Suppressor macrophage treated with lipopolysaccharide for 1 hour (primary cell): ENCODE measurements at regions not wholly inside any gene's neighbourhood (a gene's known extent, or its start where the extent isn't known, plus 50 kb on each side); places are given as distances from the start of the nearest gene placed in this dataset.
A peak's percentile ranks its signal among the peaks of the same experiment; 100 is the strongest.

ENCODE experiments used
- DNase-seq, 3 donors: peaks; one replicate each; pipeline ENCODE4 v3.0.0-alpha.2; 2020 to 2022

GRCh38 chr6:164133095-164133494 is 718.6 kb downstream of the QKI start:
- peak in 1 of 3 donors; percentile 2 for DNase-seq

- no peak for DNase-seq
Measured at GRCh38 chr6:164130585-164130984, 716.1 kb downstream of the QKI start.

DNA sequence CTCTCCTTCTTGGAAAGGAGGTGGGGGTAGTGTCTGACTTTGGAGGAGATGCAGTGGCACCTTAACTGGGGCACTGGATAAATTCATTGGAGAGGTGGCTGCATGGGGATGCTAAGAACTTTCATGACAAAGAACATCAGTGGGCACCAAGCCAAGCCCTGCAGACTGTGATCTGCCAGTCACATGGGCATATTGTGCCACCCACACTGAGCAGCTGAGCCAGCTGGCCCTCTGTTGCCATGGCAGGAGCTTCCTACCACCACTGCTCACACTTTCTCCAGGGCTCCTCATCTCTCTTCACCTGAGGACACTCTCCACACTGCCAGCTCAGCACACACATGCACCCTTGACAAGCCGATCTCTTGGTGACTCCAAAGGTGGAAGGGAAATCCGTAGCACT is 715.6 kb downstream of the QKI start:
- no peak for DNase-seq

- DNase-seq = no peak
Measured at GRCh38 chr6:164129218-164129617, 714.7 kb downstream of the QKI start.

DNA sequence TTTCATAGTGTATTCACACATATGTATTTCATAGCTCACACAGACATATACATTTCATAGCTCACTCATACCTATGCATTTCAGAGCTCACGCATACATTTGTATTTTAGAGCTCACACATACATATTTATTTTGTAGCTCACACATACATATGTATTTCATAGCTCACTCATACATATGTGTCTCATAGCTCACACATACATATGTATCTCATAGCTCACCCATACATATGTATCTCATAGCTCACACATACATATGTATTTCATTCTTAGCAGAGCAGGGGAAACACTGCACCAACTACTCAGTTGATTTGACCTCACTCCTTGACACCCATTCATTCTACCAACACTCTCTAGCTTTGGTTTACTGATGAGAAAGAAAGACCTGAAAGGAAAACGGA is 713.6 kb downstream of the QKI start:
- no peak for DNase-seq

- no peak for DNase-seq
Measured at GRCh38 chr6:164124986-164125385, 710.5 kb downstream of the QKI start.

- no peak for DNase-seq
Measured at GRCh38 chr6:164124473-164124872, 710.0 kb downstream of the QKI start.

- DNase-seq = no peak
Measured at GRCh38 chr6:164122109-164122508, 707.6 kb downstream of the QKI start.

- no peak for DNase-seq
Measured at GRCh38 chr6:164121527-164121926, 707.0 kb downstream of the QKI start.

DNA sequence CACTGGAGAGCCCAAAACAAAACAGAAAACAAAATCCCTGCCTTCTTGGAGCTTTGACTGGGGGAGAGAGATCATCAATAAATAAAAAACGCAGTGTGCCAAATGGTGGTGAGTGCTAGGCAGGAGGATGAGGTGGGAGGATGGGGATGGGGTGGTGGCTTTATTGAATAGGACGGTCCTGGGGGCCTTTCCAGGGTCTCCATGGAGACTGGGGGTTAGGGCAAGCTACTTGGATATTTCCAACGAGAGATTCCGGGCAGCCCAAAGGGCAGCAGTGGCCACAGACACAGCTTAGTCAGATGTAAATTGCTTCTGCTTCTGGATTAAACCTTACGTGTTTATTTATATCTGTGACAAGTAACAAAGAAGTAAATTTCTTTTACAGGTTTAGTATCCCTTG is 700.1 kb downstream of the QKI start:
- no peak for DNase-seq

DNA sequence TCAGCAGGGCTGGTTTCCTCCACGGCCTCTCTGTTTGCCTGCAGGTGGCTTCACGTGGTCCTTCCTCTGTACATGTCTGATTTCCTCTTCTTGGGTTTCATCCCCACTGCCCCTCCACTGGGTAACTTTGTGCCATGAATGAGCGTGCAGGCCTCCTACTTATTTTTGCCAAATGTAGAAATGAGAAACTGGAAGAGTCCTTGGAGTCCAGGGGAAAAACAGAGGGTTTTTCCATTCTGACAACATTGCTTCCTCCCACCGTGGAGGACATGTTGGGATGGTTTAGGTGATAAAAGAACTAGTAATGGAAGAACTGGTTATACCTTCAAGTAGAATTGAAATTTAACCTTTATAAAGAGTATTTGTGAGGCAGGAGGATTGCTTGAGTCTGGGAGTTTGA is 699.5 kb downstream of the QKI start:
- peak; percentile 39 to 57 (median 50) for DNase-seq

DNA sequence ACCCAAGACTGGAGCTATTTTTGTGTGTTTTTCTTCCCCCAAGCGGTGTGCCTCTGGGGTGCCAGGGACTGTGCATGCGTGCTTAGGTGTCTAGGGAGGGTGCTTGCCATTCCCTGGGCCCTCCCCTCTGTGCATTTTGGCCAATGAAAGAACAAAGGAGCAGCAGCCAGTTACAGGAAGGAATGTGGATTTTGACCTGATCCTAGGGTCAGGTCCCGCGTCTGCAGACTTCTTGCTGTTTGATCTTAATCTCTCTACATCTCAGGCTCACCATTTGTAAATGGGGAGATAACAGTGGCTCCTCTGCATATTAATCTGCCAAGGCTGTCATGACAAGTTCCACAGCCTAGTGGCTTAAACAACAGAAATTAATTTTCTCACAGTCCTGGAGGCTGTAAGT is 699.1 kb downstream of the QKI start:
- DNase-seq = no peak

DNA sequence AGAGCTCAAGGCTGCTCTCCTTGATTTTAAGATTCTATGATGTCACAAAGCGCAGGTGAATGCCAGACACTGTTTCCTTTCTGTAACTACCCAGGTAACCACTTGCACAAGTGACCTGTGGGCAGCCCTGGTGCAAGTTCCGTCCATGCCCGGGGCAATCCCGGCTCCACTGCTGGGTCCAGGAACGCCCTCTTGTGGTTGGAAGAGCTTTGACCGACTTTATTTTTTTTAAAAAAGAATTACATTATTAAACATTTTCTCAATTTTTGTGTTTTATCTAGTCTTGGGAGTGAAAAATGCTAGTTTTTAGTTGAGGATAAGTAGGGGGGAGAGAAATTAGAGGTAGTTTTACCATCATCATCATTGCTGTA is 695.2 kb downstream of the QKI start:
- DNase-seq = peak; percentile 36 to 64 (median 44)

- peak; percentile 82 to 89 (median 84) for DNase-seq
Measured at GRCh38 chr6:164108869-164109769, 694.6 kb downstream of the QKI start.

GRCh38 chr6:164108092-164108491 is 693.6 kb downstream of the QKI start:
- no peak for DNase-seq

DNA sequence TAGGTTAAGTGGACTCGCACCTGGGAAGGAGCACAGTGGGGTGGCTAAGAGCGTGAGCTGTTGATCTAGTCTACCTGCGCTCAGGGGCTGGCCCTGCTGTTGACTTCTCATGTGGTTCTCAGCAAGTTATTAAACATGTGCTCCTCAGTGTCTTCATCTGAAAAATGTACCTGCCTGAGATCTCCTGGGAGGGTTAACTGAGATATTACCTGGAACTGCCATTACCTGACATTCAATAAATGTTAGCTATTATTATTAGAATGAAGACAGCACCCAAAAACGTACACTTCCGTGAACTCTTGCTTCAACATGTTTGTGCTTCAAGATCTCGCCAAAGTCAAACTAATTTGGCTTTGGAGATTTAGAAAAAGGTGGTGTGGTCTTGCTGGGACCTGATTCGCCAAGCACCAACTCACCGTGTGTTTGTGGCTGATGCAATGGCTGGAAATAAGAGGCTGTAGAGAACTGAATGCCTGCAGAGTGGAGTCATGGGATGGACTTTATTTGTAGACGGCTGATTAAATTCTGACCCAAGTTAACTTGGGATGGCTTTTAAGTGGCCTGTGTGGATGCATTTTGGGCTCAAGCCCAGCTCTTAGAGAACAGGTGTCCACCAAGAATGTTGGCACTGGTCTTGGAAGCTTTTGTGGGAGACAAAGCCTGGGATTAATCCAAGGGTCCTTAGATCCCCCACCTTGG is 692.9 kb downstream of the QKI start:
- DNase-seq = no peak

GRCh38 chr6:164106345-164106769 is 691.8 kb downstream of the QKI start:
- peak in 2 of 3 donors; percentile 4 to 34 for DNase-seq

DNA sequence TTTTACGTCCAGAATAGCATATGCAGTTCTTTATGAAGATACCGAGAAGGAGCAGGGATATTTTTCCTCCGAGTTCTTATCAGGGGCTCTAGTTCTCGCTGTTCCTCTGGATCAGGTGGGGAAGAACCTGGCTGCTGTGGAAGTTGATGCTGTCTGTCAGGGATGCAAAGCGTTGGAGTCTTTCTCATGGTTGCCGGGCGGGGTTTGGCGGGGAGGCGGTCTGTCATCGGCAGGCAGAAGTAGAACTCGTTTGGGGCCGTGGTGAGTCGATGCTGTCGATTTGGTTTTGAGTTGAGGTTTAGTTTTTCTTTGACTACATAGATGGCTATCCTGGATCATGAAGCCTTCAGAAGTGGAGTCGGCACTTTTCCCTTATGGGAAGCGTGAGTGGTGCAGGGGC is 691.2 kb downstream of the QKI start:
- no peak for DNase-seq

DNA sequence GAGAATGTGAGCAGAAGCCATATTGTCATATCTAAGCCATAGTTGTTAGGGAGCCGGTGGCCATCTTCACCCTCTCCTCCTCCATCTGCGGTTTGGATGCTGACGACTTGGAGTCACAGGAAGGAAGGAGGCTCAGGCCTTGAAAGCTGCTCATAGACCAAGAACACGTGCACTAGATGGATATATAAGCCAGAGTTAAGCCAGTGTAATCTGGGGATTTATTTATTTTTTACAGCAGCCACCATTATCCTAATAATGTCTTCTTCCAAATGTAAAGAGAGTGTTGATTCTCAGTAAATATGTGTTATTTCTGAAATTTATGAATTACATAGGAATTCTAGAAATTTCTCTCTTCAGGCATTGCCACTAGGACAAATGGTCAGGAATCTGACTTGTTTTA is 689.9 kb downstream of the QKI start:
- DNase-seq = no peak

DNA sequence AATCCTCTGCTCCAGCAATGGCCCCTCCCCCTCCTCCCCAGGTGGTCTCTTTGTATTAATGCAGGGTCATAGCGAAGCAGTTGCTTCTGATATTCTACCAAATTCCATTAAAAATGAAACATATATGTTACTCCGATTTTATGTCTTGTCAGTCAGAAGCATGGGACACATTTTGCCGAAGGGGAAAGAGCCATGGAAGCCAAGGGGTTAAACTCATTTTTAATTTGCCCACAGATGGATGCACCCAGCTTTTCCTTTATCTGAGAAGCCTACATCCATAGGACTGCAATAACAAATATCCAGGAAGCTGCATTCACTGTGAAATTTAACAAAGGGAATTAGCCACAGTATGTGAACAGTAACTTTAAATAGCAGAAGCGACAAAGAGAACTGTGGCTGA is 688.2 kb downstream of the QKI start:
- DNase-seq = no peak

- DNase-seq = no peak
Measured at GRCh38 chr6:164101859-164102258, 687.3 kb downstream of the QKI start.

- no peak for DNase-seq
Measured at GRCh38 chr6:164099269-164099865, 684.8 kb downstream of the QKI start.

- no peak for DNase-seq
Measured at GRCh38 chr6:164098857-164099267, 684.3 kb downstream of the QKI start.
